ENCODE measurements at regions not wholly inside any gene's neighbourhood (a gene's known extent, or its start where the extent isn't known, plus 50 kb on each side); places are given as distances from the start of the nearest gene placed in this dataset.

DNA sequence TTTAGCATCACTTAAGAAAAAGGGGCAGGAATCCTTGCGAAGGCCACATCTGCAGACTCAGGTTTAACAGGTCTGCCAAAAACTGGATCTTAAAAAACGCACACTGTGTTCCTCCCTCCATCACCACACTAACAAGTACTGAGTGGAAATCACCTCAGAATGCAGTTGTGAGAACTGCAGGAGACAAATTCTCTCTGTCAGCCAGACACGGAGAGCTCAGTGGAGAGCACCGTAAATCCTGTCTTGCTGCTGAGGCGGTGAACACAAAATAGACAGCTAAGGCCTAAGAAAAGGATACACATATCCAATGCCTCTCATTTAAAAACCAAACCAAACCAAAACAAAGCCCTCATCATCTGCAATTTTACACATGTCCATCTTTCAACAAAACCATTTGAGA is 1287.6 kb downstream of the EFNB2 start:
- TF ChIP-seq, protein P1, sequence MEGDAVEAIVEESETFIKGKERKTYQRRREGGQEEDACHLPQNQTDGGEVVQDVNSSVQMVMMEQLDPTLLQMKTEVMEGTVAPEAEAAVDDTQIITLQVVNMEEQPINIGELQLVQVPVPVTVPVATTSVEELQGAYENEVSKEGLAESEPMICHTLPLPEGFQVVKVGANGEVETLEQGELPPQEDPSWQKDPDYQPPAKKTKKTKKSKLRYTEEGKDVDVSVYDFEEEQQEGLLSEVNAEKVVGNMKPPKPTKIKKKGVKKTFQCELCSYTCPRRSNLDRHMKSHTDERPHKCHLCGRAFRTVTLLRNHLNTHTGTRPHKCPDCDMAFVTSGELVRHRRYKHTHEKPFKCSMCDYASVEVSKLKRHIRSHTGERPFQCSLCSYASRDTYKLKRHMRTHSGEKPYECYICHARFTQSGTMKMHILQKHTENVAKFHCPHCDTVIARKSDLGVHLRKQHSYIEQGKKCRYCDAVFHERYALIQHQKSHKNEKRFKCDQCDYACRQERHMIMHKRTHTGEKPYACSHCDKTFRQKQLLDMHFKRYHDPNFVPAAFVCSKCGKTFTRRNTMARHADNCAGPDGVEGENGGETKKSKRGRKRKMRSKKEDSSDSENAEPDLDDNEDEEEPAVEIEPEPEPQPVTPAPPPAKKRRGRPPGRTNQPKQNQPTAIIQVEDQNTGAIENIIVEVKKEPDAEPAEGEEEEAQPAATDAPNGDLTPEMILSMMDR (IDR thresholded peaks at IDR 0.05): no peak
- no peak for TF ChIP-seq POLR2AphosphoS5 (IDR thresholded peaks at IDR 0.05)

Data from breast epithelium (tissue), 3 donors.